ENCODE measurements at regions not wholly inside any gene's neighbourhood (a gene's known extent, or its start where the extent isn't known, plus 50 kb on each side); places are given as distances from the start of the nearest gene placed in this dataset.

DNA sequence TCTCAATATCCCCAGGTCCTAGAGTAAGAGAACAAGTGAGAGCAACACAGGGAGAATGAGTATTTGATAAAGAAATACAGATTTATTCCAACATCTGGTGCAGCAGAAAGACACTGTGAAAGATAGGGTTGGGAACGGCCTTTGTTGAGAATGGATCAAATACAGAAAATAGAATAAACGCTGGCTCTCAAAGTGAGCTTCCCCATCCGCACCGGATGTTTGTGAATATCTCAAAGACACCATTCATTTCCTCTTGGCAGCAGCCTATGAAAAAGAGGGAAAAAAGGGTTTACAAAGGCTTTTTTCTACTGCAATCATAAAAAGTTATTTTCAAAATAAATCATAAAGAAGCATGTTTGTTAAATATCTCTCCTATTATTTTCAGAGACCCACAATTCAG, 279.3 kb downstream of the CASP12 start:
- no peak overlapping the region for H3K4me3 ChIP-seq (ENCODE audit: low read depth in 1 of 2, low read length in 2 of 2)
- no peak overlapping the region for H3K9ac ChIP-seq (ENCODE audit: low read length)
- H3K4me1 ChIP-seq (ENCODE audit: insufficient read depth, low read length), result no peaks in the 10 kb centered on the region
- no peak overlapping the region for H3K27ac ChIP-seq (ENCODE audit: low read depth, low read length)
- H3K9me3 ChIP-seq (ENCODE audit: low read length), result no peaks in the 10 kb centered on the region
- H3K27me3 ChIP-seq (ENCODE audit: control insufficient read depth in 1 of 2, insufficient read depth in 2 of 2, low read length in 2 of 2), result no peaks in the 10 kb centered on the region
- no peaks in the 10 kb centered on the region for H3K36me3 ChIP-seq (ENCODE audit: insufficient read depth, low read length)

- Histone ChIP-seq H3K9me3 (ENCODE audit: low read length) (no peaks in the 10 kb centered on the region), H3K27ac (ENCODE audit: low read depth, low read length) (no peak overlapping the region), H3K36me3 (ENCODE audit: insufficient read depth, low read length) (no peaks in the 10 kb centered on the region), H3K4me3 (ENCODE audit: low read depth in 1 of 2, low read length in 2 of 2) (no peak overlapping the region), H3K27me3 (ENCODE audit: control insufficient read depth in 1 of 2, insufficient read depth in 2 of 2, low read length in 2 of 2) (no peaks in the 10 kb centered on the region), H3K4me1 (ENCODE audit: insufficient read depth, low read length) (no peaks in the 10 kb centered on the region), H3K9ac (ENCODE audit: low read length) (no peak overlapping the region)
Observed at GRCh38 chr11:104614961-104615360, 283.3 kb downstream of the CASP12 start.

DNA sequence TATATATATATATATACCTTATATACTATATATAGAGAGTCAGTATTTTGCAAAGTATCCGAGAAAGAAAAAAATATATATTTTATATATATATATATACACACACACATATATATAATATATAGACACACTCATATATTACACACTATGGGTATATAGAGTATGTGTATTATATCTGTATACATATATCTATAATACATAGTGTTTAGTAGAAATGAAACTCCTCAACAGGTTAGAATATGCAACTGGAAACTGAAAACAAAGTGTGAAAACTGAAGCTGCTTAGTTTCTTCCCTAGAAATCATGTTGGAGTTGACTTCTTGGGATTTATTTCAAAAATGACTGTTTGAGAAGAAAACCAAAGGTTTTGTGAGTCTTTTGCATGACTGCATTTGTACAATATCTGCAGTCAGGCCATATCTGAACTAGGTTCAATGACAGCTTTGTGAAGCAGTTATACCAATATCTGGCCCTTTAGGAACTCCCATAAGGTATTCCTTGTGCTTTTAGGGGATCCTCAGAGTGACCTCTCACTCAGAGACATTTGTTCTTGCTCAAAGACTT, 284.1 kb downstream of the CASP12 start:
- Histone ChIP-seq H3K27me3 (ENCODE audit: control insufficient read depth in 1 of 2, insufficient read depth in 2 of 2, low read length in 2 of 2) (no peaks in the 10 kb centered on the region), H3K4me1 (ENCODE audit: insufficient read depth, low read length) (peaks cover 4% of the 10 kb centered on the region)

GRCh38 chr11:104610635-104611034, 287.6 kb downstream of the CASP12 start:
- Histone ChIP-seq H3K27me3 (ENCODE audit: control insufficient read depth in 1 of 2, insufficient read depth in 2 of 2, low read length in 2 of 2) (no peaks in the 10 kb centered on the region), H3K27ac (ENCODE audit: low read depth, low read length) (no peak overlapping the region), H3K9ac (ENCODE audit: low read length) (no peak overlapping the region), H3K9me3 (ENCODE audit: low read length) (no peaks in the 10 kb centered on the region), H3K4me3 (ENCODE audit: low read depth in 1 of 2, low read length in 2 of 2) (no peak overlapping the region), H3K36me3 (ENCODE audit: insufficient read depth, low read length) (no peaks in the 10 kb centered on the region), H3K4me1 (ENCODE audit: insufficient read depth, low read length) (peaks cover 4% of the 10 kb centered on the region)

More for the DNA sequence above, 284.1 kb downstream of the CASP12 start:
- no peak overlapping the region for H3K9ac ChIP-seq (ENCODE audit: low read length)
- no peak overlapping the region for H3K4me3 ChIP-seq (ENCODE audit: low read depth in 1 of 2, low read length in 2 of 2)
- H3K27ac ChIP-seq (ENCODE audit: low read depth, low read length), result no peak overlapping the region
- no peaks in the 10 kb centered on the region for H3K36me3 ChIP-seq (ENCODE audit: insufficient read depth, low read length)
- H3K9me3 ChIP-seq (ENCODE audit: low read length), result no peaks in the 10 kb centered on the region

DNA sequence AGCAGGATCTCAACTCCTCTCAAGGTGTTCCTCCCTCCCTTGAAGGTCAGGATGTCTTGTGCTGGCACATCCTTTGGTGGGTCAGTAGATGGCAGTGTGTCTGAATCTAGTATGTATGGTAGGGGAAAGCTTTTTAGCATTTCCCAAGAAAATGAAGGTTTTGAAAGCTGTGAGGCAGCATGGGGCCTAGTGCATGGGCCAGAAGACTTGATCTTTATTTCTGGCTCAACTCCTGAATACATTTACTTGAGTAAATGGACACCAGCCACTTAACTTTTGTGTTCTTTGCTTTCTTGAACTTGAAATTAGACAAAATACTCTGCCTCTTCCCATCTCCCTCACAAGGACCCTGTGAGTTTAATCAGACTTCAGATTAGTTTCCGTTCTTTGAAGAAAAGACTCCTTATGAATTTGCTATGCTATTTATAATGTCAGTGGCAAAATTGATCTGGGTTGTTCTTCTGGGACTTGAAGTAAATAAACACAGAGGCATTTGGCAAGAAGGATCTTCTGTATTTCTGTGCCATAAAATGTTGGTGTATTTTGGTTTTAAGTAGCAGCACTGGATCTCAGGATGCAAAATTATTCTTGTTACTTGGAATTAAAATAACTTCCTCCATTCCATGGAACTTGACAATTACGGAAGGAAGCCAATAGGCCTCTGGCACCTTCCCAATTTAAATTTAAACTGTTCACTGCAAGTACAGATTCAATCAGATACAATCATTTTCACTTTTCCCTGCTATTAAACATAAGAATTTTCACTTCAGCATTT, 288.8 kb downstream of the CASP12 start:
- Histone ChIP-seq H3K27me3 (ENCODE audit: control insufficient read depth in 1 of 2, insufficient read depth in 2 of 2, low read length in 2 of 2) (no peaks in the 10 kb centered on the region), H3K36me3 (ENCODE audit: insufficient read depth, low read length) (no peaks in the 10 kb centered on the region), H3K27ac (ENCODE audit: low read depth, low read length) (no peak overlapping the region), H3K4me3 (ENCODE audit: low read depth in 1 of 2, low read length in 2 of 2) (no peak overlapping the region), H3K9me3 (ENCODE audit: low read length) (no peaks in the 10 kb centered on the region), H3K9ac (ENCODE audit: low read length) (no peak overlapping the region), H3K4me1 (ENCODE audit: insufficient read depth, low read length) (peaks cover 4% of the 10 kb centered on the region)

GRCh38 chr11:104602643-104603042, 295.6 kb downstream of the CASP12 start:
- Histone ChIP-seq H3K27ac (ENCODE audit: low read depth, low read length) (no peak overlapping the region), H3K4me1 (ENCODE audit: insufficient read depth, low read length) (no peaks in the 10 kb centered on the region), H3K4me3 (ENCODE audit: low read depth in 1 of 2, low read length in 2 of 2) (no peak overlapping the region), H3K36me3 (ENCODE audit: insufficient read depth, low read length) (no peaks in the 10 kb centered on the region), H3K27me3 (ENCODE audit: control insufficient read depth in 1 of 2, insufficient read depth in 2 of 2, low read length in 2 of 2) (no peaks in the 10 kb centered on the region), H3K9me3 (ENCODE audit: low read length) (no peaks in the 10 kb centered on the region), H3K9ac (ENCODE audit: low read length) (no peak overlapping the region)

GRCh38 chr11:104594228-104594958, 303.9 kb downstream of the CASP12 start:
- no peak overlapping the region for H3K4me3 ChIP-seq (ENCODE audit: low read depth in 1 of 2, low read length in 2 of 2)
- no peaks in the 10 kb centered on the region for H3K36me3 ChIP-seq (ENCODE audit: insufficient read depth, low read length)
- H3K27me3 ChIP-seq (ENCODE audit: control insufficient read depth in 1 of 2, insufficient read depth in 2 of 2, low read length in 2 of 2), result no peaks in the 10 kb centered on the region
- H3K9ac ChIP-seq (ENCODE audit: low read length), result no peak overlapping the region
- H3K27ac ChIP-seq (ENCODE audit: low read depth, low read length), result no peak overlapping the region
- no peaks in the 10 kb centered on the region for H3K9me3 ChIP-seq (ENCODE audit: low read length)
- H3K4me1 ChIP-seq (ENCODE audit: insufficient read depth, low read length), result no peaks in the 10 kb centered on the region

- H3K4me3 ChIP-seq (ENCODE audit: low read depth in 1 of 2, low read length in 2 of 2), result no peak overlapping the region
- H3K4me1 ChIP-seq (ENCODE audit: insufficient read depth, low read length), result no peaks in the 10 kb centered on the region
- no peak overlapping the region for H3K27ac ChIP-seq (ENCODE audit: low read depth, low read length)
- H3K27me3 ChIP-seq (ENCODE audit: control insufficient read depth in 1 of 2, insufficient read depth in 2 of 2, low read length in 2 of 2), result no peaks in the 10 kb centered on the region
- H3K9ac ChIP-seq (ENCODE audit: low read length), result no peak overlapping the region
- H3K36me3 ChIP-seq (ENCODE audit: insufficient read depth, low read length), result no peaks in the 10 kb centered on the region
- H3K9me3 ChIP-seq (ENCODE audit: low read length), result no peaks in the 10 kb centered on the region
Observed at GRCh38 chr11:104588970-104589369, 309.3 kb downstream of the CASP12 start.

DNA sequence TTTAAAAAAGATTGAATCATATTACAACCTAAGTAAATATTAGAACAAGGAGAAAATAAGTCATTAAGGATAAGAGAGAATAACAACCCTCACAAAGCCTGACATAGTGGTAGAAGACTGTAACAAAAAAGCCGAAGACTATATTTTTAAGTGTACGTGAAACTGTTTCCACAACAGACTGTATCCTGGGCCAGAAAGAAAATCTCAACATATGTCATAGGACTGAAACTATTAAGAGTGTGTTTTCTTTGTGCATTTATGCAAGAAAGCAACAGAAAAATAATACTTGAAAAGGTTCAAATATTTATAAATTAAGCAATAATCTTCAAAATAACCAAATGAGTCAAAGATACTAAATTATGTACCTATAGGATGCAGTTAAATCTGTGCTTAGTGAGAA, 309.8 kb downstream of the CASP12 start:
- H3K4me1 ChIP-seq (ENCODE audit: insufficient read depth, low read length), result no peaks in the 10 kb centered on the region
- H3K27ac ChIP-seq (ENCODE audit: low read depth, low read length), result no peak overlapping the region

GRCh38 chr11:104584823-104585222, 313.4 kb downstream of the CASP12 start:
- Histone ChIP-seq H3K27me3 (ENCODE audit: control insufficient read depth in 1 of 2, insufficient read depth in 2 of 2, low read length in 2 of 2) (no peaks in the 10 kb centered on the region), H3K36me3 (ENCODE audit: insufficient read depth, low read length) (no peaks in the 10 kb centered on the region), H3K9me3 (ENCODE audit: low read length) (no peaks in the 10 kb centered on the region), H3K27ac (ENCODE audit: low read depth, low read length) (no peak overlapping the region), H3K9ac (ENCODE audit: low read length) (no peak overlapping the region), H3K4me1 (ENCODE audit: insufficient read depth, low read length) (no peaks in the 10 kb centered on the region), H3K4me3 (ENCODE audit: low read depth in 1 of 2, low read length in 2 of 2) (no peak overlapping the region)

More for the DNA sequence above, 309.8 kb downstream of the CASP12 start:
- H3K36me3 ChIP-seq (ENCODE audit: insufficient read depth, low read length), result no peaks in the 10 kb centered on the region
- H3K4me3 ChIP-seq (ENCODE audit: low read depth in 1 of 2, low read length in 2 of 2), result no peak overlapping the region
- no peaks in the 10 kb centered on the region for H3K27me3 ChIP-seq (ENCODE audit: control insufficient read depth in 1 of 2, insufficient read depth in 2 of 2, low read length in 2 of 2)
- no peak overlapping the region for H3K9ac ChIP-seq (ENCODE audit: low read length)
- no peaks in the 10 kb centered on the region for H3K9me3 ChIP-seq (ENCODE audit: low read length)

DNA sequence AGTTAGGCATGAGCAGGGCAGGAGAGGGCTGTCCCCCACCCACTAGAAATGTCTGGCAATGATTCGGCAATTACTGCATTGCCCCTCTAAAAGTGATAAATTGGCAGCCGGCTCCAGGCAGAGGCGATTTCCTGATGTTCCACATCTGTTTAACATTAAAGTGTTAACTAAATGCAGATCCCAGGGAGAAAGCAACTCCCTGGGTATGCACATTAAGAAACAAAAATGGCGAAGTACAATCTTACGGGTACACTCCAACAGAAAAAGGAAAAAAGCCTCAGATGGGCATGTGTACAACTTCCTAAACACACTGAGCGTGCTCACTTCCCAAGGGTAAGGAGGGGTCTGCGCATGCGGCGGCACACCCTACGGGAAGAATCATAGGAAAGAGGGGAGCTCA, 314.4 kb downstream of the CASP12 start:
- Histone ChIP-seq H3K4me1 (ENCODE audit: insufficient read depth, low read length) (no peaks in the 10 kb centered on the region), H3K36me3 (ENCODE audit: insufficient read depth, low read length) (no peaks in the 10 kb centered on the region), H3K9ac (ENCODE audit: low read length) (no peak overlapping the region), H3K4me3 (ENCODE audit: low read depth in 1 of 2, low read length in 2 of 2) (no peak overlapping the region), H3K9me3 (ENCODE audit: low read length) (no peaks in the 10 kb centered on the region), H3K27ac (ENCODE audit: low read depth, low read length) (no peak overlapping the region), H3K27me3 (ENCODE audit: control insufficient read depth in 1 of 2, insufficient read depth in 2 of 2, low read length in 2 of 2) (no peaks in the 10 kb centered on the region)

Measured in muscle layer of colon (tissue), 2 donors.